IPS-NIHi11 (cell line): ENCODE measurements at regions not wholly inside any gene's neighbourhood (a gene's known extent, or its start where the extent isn't known, plus 50 kb on each side); places are given as distances from the start of the nearest gene placed in this dataset.
"Not testable (repeated sequence)": the region's sequence is repeated elsewhere in the genome, so short reads cannot be mapped to it uniquely, and the experiment has no call there.

Experiments used
- DNase-seq: peaks from one replicate; pipeline ENCODE4 v3.0.0; 2012; ENCODE audit warnings: mixed read lengths, low spot score

GRCh38 chr12:102298022-102298421 is 100.4 kb upstream of the PMCH start:
- no peak for DNase-seq

GRCh38 chr12:102297412-102297811 is 99.8 kb upstream of the PMCH start:
- DNase-seq = no peak

DNA sequence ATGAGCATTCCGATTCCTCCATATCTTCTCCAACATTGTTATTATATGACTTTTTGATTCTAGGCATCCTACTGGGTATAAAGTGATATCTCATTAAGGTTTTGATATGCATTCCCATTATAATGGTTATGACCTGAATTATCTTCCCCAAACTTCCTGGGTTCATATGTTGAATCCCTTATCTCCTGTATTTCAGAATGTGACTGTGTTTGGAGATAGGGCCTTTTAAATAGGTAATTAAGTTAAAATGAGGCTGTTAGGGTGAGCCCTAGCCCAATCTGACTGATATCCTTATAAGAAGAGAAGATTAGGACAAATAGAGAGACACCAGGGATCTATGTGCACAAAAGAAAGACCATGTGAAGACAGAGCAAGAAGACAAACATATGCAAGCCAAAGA is 96.9 kb upstream of the PMCH start:
- DNase-seq = no peak

DNA sequence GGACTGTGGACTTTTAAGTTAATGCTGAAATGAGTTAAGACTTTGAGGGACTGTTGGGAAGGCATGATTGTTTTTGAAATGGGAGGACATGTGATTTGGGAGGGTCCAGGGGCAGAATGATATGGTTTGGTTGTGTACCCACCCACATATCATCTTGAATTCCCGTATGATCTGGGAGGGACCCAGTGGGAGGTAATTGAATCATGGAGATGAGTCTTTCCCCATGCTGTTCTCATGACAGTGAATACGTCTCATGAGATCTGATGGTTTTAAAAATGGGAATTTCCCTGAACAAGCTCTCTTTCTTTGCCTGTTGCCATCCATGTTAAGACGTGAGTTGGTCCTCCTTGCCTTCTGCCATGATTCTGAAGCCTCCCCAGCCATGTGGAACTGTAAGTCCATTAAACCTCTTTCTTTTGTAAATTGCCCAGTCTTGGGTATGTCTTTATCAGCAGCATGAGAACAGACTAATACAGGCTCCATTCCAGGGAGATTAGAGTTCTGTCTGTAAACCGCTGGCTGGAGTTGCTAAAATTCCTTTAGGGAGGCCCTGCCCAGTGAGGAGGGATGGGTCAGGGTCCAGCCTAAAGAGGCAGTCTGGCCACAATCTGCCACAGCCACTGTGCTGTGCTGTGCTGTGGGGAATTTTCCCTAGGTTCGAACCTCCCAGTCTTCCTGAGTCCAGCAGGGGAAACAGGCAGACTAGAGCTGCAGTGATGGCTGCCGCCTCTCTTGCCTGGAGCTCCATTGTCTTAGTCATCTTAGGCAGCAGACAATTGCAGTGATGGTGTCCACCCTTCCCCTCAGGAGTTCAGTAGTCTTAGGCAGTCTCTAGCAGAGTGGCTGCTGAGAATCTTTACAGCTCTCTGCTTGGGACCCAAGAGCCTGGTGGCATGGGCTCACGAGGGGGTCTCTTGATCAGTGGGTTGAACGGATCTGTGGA is 94.1 kb upstream of the PMCH start:
- not testable (repeated sequence) for DNase-seq

GRCh38 chr12:102289702-102290101 is 92.1 kb upstream of the PMCH start:
- DNase-seq = not testable (repeated sequence)

DNA sequence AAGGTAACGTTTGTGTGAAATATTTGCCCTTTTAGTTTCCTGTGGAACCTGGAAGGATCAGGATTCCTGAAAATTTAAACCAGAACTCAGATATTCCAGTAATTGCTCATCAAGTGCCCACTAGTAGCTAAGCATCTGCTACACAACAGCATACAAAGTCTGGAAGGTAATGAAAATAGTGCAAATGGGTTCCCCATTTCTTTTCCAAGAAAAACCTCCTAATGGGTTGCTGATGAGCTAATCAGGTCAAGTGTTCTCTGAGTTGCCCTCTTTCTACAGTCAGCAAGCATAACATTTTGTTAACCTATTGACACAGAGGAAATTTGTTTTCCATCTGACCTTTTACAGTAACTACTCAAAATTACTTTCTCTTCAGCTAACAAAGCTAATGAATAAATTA is 83.6 kb upstream of the PMCH start:
- DNase-seq = no peak

DNA sequence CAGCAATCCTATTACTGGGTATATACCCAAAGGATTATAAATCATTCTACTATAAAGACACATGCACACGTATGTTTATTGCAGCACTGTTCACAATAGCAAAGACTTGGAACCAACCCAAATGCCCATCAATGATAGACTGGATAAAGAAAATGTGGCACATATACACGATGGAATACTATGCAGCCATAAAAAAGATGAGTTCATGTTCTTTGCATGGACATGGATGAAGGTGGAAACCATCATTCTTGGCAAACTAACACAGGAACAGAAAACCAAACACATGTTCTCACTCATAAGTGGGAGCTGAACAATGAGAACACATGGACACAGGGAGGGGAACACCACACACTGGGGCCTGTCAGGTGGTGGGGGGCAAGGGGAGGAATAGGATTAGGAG is 58.1 kb upstream of the PMCH start:
- DNase-seq = not testable (repeated sequence)

DNA sequence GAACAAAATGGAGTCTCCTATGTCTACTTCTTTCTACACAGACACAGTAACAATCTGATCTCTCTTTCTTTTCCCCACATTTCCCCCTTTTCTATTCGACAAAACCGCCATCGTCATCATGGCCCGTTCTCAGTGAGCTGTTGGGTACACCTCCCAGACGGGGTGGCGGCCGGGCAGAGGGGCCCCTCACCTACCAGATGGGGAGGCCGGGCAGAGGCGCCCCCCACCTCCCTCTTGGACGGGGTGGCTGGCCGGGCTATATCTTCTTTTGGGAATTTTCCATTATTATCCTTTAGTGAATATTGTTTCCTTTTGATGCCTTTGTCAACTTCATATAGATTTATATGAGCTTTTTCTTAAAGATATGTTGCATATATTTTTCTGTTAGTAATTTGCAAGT is 53.4 kb upstream of the PMCH start:
- DNase-seq = not testable (repeated sequence)

DNA sequence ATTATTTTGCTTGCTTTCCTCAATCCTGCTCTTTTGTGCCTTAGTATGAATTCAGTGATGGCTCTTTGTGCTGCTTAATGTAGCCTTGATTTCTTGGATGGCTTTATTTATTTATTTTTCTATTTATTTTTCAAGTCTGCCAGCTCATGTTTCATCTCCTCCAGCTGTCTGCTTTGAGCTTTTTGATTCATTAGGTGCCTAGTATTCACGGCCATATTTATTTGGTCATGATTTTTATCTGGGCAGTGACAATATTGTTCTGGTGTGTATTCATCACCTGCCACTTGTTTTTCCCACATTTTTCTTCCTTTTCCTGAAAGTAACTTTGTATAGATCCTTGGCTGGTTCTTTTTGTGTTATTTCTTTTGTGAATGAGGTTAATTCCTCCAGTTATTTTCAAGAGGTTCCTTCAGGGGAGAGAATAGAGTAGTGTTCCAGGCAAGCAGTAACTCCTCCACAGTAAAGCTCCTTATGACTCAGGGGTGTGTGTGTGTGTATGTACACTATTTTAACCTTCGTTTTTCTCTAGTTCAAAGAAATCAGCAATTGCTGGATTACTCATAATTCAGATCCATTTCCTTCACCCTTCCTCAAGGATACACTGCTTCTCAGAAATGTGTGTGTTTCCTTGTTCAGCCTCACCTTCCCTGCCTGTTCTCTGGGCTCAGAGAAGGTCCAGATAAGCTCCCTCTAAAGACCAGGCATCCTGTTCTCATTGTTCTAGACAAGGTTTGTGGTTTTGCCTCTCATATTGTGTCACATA is 51.6 kb upstream of the PMCH start:
- no peak for DNase-seq
